Stimulated activated CD8-positive, alpha-beta memory T cell treated with anti-CD3 and anti-CD28 coated beads, Interleukin-12 subunit alpha, Interleukin-12 subunit beta, amount 100 ng/mL, for 4 hours (primary cell): ENCODE measurements at regions not wholly inside any gene's neighbourhood (a gene's known extent, or its start where the extent isn't known, plus 50 kb on each side); places are given as distances from the start of the nearest gene placed in this dataset.

Experiments
- DNase-seq: peaks from one replicate; pipeline ENCODE4 v3.0.0-alpha.2; 2020; ENCODE audit warnings: low read depth

DNA sequence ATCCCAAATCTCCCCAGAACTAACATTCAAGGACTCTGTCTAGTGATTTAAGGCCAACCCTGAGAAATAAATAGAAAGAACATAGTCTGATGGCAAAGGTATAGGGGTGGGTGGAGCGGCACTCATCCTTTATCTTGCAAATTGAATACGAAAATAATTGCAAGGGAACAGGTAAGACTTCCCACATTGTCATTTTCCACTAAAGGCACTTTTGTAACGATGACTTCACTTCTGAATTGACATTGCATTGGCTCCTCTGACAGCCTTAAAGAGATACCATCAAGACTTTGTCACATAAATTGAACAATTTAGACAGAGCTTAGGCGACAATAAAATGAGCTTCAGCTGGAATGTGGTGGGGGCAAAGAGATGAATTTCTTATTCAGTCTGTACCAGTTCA, 75.3 kb upstream of the PLCL2 start:
- DNase-seq, result no peak

DNA sequence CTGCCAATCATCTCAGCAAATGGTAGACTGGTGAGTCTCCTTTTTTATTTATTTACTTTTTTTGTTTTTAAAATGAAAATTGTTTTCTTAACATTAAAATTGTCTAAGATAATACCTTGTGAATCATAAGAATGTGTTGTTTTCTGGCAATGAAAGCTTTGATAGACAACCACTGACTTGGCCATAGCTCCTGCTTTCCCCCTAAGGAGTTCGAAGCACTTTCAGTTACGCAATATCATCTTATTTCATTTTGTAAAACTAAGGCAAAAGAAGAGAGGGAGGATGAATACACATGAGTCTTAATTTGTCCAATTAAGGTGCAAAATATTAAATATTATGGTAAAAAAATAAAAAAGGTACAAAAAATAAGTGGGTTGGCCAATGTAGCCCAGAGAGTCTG, 74.8 kb upstream of the PLCL2 start:
- DNase-seq, result no peak

DNA sequence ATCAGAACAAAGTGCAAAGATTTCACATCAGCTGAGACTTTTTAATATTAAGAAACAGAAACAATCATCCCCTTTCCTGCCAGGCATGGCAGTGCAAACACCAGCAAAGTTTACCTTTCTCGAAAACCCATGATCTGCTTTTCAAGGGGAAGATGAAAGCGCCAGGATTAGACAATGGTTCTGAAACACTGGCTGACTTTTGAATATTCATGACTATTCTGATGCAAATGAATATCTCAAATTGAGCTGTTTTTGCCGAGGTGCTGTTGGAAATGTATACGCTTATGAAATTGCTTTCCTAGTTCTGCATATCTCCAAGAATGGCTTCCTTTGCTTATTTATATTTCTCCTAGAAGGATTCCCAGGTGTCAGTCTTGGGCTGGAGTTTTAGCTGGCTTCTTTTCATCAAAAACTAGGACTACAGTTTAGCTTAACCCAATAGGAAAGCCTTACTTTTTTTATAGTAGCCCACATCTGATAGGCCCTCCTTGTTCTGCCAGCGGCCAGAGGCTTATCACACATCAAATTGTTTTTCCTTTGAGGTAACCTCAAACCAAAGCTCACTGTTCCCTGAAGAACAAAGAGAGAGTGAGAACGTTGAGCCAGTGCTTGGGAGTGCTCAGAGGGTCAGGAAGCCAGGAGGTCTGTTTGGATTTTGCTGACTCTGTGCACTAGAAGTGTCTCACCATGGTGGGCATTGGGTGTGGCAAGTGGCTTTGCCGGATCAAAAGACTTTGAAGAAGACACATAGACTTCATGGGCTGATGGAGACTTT, 74.0 kb upstream of the PLCL2 start:
- no peak for DNase-seq

DNA sequence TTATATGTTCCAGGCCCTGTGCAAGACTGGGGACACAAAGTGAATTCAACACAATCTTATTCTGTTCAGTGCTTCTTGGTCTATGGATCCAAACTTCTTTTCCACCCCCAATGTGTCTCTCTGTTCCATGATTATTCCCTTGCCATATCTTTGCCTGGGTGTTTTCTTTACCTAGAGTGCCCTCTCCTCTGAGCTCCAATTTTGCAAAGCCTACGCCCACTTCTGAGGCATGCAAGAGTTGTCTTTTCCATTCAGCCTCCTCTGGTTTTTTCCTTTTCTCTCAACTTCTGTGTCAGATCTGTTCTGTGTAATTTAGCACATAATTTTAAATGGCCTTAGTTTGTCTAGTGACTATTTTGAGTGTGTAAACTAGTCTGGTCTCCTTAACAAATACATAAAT, 72.8 kb upstream of the PLCL2 start:
- no peak for DNase-seq

DNA sequence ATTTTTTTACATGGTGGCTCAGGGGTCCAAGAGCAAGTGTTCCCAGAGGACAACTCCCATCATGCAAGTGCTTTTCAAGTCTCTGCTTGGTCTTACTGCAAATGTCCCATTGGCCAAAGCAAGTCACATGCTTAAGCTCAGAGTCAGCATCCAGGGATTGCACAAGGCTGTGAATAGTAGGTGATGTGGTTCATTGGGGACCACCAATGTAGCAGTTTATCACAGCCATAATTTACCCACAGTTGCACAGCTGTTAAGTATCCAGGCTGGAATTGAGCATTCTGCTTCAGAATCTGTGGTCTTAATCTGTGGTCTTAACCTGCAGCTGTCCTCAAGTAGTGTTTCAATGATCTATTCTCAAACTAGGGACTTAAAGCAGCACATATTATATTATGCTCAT, 71.4 kb upstream of the PLCL2 start:
- no peak for DNase-seq

DNA sequence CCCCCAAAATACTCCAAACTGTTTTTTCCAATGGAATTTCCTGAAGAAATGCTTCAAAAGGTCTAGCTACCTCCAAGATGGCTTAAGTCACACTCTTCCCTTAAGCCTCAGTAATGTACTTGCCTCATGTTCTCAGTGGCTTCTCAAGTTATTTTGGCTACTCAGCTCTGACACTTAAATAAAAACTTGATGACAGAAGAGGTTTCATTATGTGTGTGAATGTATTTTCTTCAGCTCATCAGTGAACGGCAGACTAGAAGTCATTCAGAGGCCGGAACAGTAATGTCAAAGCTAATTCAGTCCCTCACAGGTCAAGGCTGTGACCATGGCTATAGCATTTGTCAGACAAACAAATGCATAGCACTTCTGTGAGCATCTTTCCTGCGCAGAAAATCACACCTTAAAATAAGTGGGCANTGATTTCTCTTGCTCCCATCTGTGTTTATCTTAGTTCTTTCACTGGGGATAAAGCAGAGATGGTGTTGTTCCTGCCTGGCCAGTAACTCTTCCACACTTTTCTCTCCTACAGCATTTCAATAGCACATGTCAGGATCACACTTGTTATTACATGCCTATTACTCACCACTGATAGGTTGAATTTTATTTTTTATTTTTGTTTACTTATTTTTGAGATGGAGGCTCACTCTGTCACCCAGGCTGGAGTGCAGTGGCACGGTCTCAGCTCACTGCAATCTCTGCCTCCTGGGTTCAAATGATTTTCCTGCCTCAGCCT, 68.5 kb upstream of the PLCL2 start:
- no peak for DNase-seq

DNA sequence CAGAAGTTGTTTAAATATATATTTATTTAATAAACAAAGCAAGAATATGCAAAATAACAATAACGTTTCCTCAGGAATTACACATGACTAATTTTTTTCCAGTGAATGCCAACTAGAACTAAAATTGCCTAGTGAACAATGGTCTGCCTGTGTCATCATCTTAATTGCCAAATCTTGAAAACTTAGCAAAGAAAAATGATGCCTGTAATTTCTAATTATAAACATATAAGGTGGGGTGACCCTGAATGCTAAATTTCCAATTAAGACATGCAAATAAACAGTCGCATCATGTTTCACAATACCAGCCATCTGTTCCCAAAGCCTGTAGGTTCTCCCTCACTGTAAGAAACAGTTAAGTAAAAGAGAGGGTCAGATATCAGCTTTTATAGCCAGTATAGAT, 67.6 kb upstream of the PLCL2 start:
- DNase-seq, result no peak

DNA sequence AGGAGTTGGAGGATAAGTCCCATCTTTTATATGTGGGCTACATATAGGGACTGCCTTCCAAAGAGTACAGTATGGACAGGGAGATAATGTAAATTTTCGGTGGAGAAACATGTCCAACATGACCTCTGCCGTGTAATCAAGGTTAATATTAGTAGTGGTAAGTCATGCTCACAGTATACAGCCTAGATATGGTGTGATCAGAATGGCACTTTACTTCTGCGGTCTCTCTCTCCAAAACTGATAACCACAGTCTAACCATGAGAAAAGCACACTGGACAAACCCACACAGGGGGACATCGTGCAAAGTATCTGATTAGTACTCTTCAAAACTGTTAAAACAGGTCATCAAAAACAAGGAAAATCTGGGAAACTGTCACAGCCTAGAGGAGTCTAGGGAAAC, 66.6 kb upstream of the PLCL2 start:
- DNase-seq, result no peak

DNA sequence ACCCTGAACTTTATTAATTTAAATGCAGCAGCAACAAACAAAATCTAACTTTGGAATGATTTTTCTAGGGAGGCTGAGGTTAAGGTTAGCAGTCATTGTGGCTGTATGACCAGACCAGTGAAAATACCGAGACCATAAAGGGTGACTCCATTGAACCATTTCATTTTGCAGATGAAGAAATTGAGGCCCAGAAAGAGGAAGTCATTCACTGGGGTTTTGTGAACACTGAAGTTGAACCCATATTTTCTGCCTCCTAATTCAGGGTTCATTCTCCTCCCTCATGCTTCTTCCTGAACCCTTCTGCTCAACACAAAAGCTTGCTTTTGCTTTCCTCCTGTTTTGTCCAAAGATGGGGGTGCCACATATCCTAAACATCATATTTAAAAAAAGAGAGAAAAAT, 65.8 kb upstream of the PLCL2 start:
- DNase-seq, result no peak

DNA sequence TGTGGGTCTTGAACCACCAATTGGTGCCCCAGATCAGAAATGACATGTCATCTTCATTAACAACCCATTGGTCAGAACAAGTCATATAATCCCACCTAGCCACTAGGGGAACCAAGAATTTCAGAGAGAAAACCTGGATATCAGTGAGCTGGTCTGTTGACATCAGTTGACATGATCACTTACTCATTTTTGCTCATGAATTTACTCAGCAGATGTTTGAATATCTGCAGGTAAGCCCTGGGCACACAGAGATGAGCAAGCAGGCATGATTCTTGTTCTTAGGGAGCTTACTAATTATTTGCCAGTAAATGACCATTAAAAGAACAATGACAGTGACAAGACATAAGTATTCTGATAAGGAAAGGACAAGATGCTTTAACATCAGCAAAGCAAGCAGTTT, 64.3 kb upstream of the PLCL2 start:
- DNase-seq, result no peak

DNA sequence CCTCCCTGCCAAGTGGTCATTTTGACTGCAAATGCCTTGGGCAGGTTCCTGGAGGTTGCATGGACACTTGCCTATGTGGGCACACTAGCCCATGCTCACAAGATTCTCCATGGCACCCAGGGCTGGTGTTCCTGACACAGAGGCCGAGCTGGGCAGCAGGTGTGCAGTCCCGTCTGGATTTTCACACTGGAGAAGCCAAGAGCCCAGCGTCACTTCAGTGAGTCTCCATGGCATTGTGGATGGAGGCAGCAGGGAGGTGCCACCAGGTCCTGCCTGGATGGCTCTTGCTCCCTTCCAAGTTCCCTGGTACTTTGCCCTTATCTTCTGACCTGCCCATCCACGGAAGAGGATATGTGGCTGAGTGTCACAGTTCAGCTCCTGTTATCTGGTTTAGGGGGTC, 63.7 kb upstream of the PLCL2 start:
- no peak for DNase-seq

DNA sequence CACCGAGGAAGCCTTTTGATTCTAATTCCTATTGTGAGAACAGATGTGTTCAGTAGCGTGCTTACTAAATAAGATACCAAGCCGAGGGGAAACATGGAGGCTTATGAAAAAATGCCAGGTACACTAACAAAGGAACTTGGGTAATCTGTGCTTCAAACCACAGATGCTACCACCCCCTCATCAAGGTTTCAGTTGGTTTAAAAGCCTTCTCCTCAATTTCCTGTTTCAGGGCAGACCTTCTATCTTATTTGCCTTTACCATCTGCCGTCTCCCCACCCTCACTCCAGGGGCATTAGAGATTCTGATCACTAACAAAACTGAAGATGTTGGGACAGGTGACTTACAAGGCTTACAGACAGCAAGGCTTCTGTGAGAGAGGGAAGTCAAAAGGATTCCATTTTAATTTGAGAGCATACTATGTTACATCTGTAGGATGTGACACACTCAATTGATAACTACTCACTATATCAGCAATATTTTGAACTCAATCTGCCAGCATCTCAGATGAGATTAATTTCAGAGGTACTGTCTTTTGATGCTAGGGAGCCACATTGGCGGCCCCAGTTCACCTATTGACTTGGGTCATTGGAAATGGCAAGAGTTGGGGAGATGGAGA, 60.6 kb upstream of the PLCL2 start:
- no peak for DNase-seq

DNA sequence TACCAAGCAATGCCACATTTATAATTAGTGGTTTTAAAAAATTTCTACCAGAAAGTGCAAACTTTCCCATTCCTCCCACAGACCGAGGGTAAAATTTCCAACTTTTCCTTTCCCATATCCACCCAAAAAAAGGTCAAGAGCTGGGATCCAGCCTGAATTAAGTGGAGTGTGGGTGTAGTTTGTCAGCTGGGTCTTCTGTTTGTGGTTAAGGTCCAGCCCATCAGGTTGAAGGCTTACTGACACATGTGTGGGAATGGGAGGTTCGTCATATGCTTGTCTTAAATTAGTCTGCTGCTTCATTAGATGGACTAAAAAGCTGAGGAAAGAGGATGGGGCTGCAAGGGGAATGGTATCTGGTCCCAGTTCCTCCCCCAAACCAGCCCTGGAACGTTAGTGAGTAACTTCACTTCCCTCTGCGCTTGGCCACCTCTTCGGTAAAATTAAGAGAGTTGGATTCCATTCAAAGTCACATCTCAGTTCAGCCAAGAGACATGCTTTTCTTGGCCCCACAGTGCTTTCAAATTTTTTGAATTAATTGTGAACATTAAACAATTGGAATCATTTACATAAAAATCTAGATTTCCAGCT, 59.0 kb upstream of the PLCL2 start:
- no peak for DNase-seq

DNA sequence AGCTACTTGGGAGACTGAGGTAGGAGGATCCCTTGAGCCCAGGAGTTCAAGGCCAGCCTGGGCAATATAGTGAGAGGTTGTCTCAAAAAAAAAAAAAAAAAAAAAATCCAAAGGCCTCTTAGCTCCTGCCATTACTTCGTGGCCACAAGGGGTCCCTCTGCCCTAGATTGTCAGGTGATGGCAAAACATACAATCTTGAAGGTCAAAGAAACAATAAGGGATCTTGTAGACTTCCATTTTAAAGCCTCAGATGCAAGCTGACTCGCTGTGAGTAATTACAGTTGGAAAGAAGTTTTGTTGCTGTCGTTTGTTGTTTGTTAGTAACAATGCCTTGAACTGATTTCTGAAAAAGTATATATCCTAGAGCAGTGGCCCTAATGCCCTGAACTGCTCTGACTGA, 55.9 kb upstream of the PLCL2 start:
- DNase-seq, result peak; percentile 8

DNA sequence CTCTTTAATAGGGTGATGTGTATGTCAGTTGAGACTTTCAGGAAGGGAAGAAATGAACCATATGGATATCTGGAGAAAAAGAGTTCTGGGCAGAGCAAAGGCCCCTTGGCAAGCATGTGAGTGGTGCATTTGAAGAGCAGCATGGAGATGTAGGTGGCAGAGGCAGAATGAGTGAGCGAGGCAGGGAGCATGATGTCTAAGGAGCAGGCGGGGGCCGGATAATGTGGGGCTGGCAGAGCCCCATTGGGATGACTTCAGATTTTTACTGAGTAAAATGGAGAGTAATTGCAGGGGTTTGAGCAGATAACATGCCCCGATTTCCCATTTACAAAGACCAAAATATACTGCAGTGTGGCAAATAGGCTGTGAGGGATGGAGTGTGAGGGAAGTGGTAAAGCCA, 52.9 kb upstream of the PLCL2 start:
- DNase-seq, result no peak

DNA sequence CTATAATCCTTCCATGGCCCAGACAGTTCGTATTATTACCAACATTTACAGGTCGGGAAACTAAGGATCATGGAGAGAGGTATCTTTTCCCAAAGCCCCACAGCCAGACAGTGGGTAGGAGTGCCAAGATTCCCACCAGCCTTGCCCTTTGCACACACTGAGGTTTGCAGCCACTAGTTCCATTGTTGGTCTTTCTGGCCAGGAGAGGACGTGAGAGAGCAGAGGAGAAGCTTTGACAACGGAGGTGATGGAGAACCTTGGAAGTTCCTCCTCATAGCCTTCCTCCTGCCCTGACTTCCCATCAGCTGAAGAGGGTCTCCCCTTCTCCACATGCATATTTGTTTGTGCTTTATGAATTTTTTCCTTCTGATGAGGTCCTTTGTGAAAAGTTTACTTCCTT, 50.5 kb upstream of the PLCL2 start:
- DNase-seq, result no peak

DNA sequence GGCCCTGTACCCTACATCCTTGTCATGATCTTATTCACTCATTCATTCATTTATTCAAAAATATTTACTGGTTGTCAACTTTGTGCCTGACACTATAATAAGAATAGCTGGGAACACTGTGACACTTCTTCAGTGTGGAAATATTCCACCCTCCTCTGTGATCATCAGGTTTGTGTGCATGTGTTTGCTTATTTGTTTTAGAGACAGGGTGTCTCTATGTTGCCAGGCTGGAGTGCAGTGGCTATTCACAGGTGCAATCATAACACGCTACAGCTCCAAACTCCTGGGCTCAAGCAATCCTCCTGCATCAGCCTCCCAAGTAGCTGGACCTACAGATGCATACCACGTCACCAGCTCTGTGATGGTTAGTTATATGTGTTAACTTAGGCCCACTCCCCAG, 50.0 kb upstream of the PLCL2 start:
- no peak for DNase-seq
